Gastrocnemius medialis (tissue), 4 donors: ENCODE measurements at regions not wholly inside any gene's neighbourhood (a gene's known extent, or its start where the extent isn't known, plus 50 kb on each side); places are given as distances from the start of the nearest gene placed in this dataset.

Experiments
- CTCF ChIP-seq, 5 experiments: fragments of 450-650 bp in 3 of 5; fragments of 200-600 bp in 2 of 5; sonication (generic) in 2 of 5; IDR thresholded peaks in 4 of 5; conservative IDR thresholded peaks in 1 of 5; 1 replicate in 4 of 5; 2 replicates in 1 of 5; pipeline ENCODE4 v1.5.1; 2016 to 2019; ENCODE audit warnings: antibody characterized with exemption in 5 of 5, mild to moderate bottlenecking in 3 of 5, moderate library complexity in 3 of 5
- POLR2A ChIP-seq, 2 donors: fragments of 450-650 bp; IDR thresholded peaks; one replicate each; pipeline ENCODE4 v1.6.1; 2017; ENCODE audit warnings: antibody characterized with exemption in 2 of 2, mild to moderate bottlenecking in 2 of 2, moderate library complexity in 2 of 2

- no peak for TF ChIP-seq CTCF (IDR thresholded peaks at IDR 0.05 in 4 of 5, conservative IDR thresholded peaks at IDR 0.05 in 1 of 5)
- no peak for TF ChIP-seq POLR2A (IDR thresholded peaks at IDR 0.05)
Observed at GRCh38 chr18:34495506-34495905, 214.6 kb upstream of the DTNA start.
